SK-N-SH (cell line): ENCODE measurements at regions not wholly inside any gene's neighbourhood (a gene's known extent, or its start where the extent isn't known, plus 50 kb on each side); places are given as distances from the start of the nearest gene placed in this dataset.

Experiments
- CTCF ChIA-PET: fragments of 300-600, 350-600 bp; formaldehyde crosslinking; extraction: SDS; loops from one replicate; lab custom pipeline; 2021; lab: Yijun Ruan, JAX
- POLR2A ChIA-PET: fragments of 350-600 bp; sonication (Branson Sonifier 250); formaldehyde crosslinking; extraction: SDS; loops from one replicate; lab custom pipeline; 2020; ENCODE audit warnings: antibody characterized with exemption, inconsistent platforms; lab: Yijun Ruan, JAX
- DNase-seq: peaks from one replicate; pipeline ENCODE4 v3.0.0; 2012
- H2AFZ ChIP-seq: fragments of 200-600 bp; sonication (generic); 2 replicates; pipeline ENCODE4 v1.8.1; 2016; ENCODE audit warnings: antibody characterized with exemption, mild to moderate bottlenecking, low read depth
- H3F3A ChIP-seq: fragments of 200-600 bp; sonication (generic); replicated peaks from 2 replicates; pipeline ENCODE3; 2016; ENCODE audit warnings: antibody characterized with exemption, mild to moderate bottlenecking; ENCODE audit not compliant: insufficient read depth
- H3K27ac ChIP-seq, 2 experiments: fragments of 200-500 bp in 1 of 2; fragments of 200-600 bp in 1 of 2; sonication (Bioruptor generic) in 1 of 2; sonication (generic), shearing (Covaris generic) in 1 of 2; 2 replicates each; pipeline versions ENCODE4 v1.5.1 to v1.6.1; 2014 to 2016; ENCODE audit warnings: low read depth in 2 of 2, inconsistent platforms in 1 of 2, low read length in 1 of 2, mild to moderate bottlenecking in 1 of 2, mixed read lengths in 1 of 2
- H3K27me3 ChIP-seq: fragments of 200-600 bp; sonication (generic), shearing (Covaris generic); 2 replicates; pipeline ENCODE4 v1.6.1; 2016; ENCODE audit warnings: mixed run types; ENCODE audit not compliant: insufficient read depth
- H3K36me3 ChIP-seq, 2 experiments: fragments of 200-500 bp in 1 of 2; fragments of 200-600 bp in 1 of 2; sonication (Bioruptor generic) in 1 of 2; sonication (generic) in 1 of 2; replicated peaks in 1 of 2; 2 replicates each; pipeline versions ENCODE3 to v1.5.1; 2014 to 2016; ENCODE audit warnings: low read length in 1 of 2, mild to moderate bottlenecking in 1 of 2; ENCODE audit not compliant: insufficient read depth in 2 of 2, control insufficient read depth in 1 of 2
- H3K4me1 ChIP-seq, 2 experiments: fragments of 200-500 bp in 1 of 2; fragments of 200-600 bp in 1 of 2; sonication (Bioruptor generic) in 1 of 2; sonication (generic), shearing (Covaris generic) in 1 of 2; 2 replicates each; pipeline versions ENCODE4 v1.5.1 to v1.6.1; 2014 to 2016; ENCODE audit warnings: low read depth in 1 of 2, low read length in 1 of 2, mixed run types in 1 of 2; ENCODE audit not compliant: insufficient read depth in 2 of 2, control insufficient read depth in 1 of 2
- H3K4me2 ChIP-seq: fragments of 200-600 bp; sonication (generic), shearing (Covaris generic); 2 replicates; pipeline ENCODE4 v1.6.1; 2017; ENCODE audit warnings: mixed run types
- H3K4me3 ChIP-seq, 2 experiments: fragments of 200-500 bp in 1 of 2; fragments of 200-600 bp in 1 of 2; sonication (Bioruptor generic) in 1 of 2; sonication (generic), shearing (Covaris generic) in 1 of 2; 2 replicates each; pipeline versions ENCODE4 v1.5.1 to v1.8.1; 2014 to 2016; ENCODE audit warnings: low read depth in 2 of 2, inconsistent platforms in 1 of 2, low read length in 1 of 2, mild to moderate bottlenecking in 1 of 2, mixed read lengths in 1 of 2, moderate library complexity in 1 of 2
- H3K79me2 ChIP-seq: fragments of 200-600 bp; sonication (generic); 2 replicates; pipeline ENCODE4 v1.8.1; 2017; ENCODE audit warnings: mild to moderate bottlenecking; ENCODE audit not compliant: insufficient read depth
- H3K9ac ChIP-seq: fragments of 200-600 bp; sonication (generic); 2 replicates; pipeline ENCODE4 v1.6.1; 2017; ENCODE audit warnings: mixed run types
- H3K9me2 ChIP-seq: fragments of 200-600 bp; sonication (generic); 2 replicates; pipeline ENCODE4 v1.6.1; 2017; ENCODE audit warnings: mixed run types
- H3K9me3 ChIP-seq: fragments of 200-600 bp; sonication (generic); 2 replicates; pipeline ENCODE4 v1.6.1; 2017; ENCODE audit warnings: mixed run types, mild to moderate bottlenecking, moderate library complexity
- H4K20me1 ChIP-seq: fragments of 200-600 bp; sonication (generic); 2 replicates; pipeline ENCODE4 v1.6.1; 2017; ENCODE audit warnings: mild to moderate bottlenecking, mixed run types; ENCODE audit not compliant: insufficient read depth
- EP300 ChIP-seq, 2 experiments: IDR thresholded peaks; 2 replicates each; pipeline versions ENCODE4 v1.4.0 to v1.6.1; 2012; ENCODE audit warnings: borderline replicate concordance in 1 of 2, low read depth in 1 of 2, low read length in 1 of 2
- EZH2phosphoT487 ChIP-seq: fragments of 200-600 bp; sonication (generic); IDR thresholded peaks from 2 replicates; pipeline ENCODE4 v1.6.1; 2017; ENCODE audit warnings: low read depth, mixed run types, mild to moderate bottlenecking, antibody characterized with exemption, moderate library complexity, borderline replicate concordance
- FOXJ3 ChIP-seq: sonication (generic); formaldehyde crosslinking; IDR thresholded peaks from 2 replicates; pipeline ENCODE4 v1.5.1; 2020; ENCODE audit warnings: mild to moderate bottlenecking, missing genetic modification reagents
- FOXM1 ChIP-seq: IDR thresholded peaks from 2 replicates; pipeline ENCODE4 v1.4.0; 2012; ENCODE audit warnings: low read depth, mild to moderate bottlenecking
- MAX ChIP-seq: IDR thresholded peaks from 2 replicates; pipeline ENCODE4 v1.4.0; 2012; ENCODE audit warnings: low read depth
- MEF2A ChIP-seq: IDR thresholded peaks from 2 replicates; pipeline ENCODE4 v1.4.0; 2012; ENCODE audit warnings: low read depth, borderline replicate concordance
- MXI1 ChIP-seq: IDR thresholded peaks from 2 replicates; pipeline ENCODE4 v1.6.1; 2012; ENCODE audit warnings: mild to moderate bottlenecking, low read depth, low read length, improper control_type of control experiment
- NFIC ChIP-seq: IDR thresholded peaks from 2 replicates; pipeline ENCODE4 v1.4.0; 2012; ENCODE audit warnings: borderline replicate concordance
- NRF1 ChIP-seq: IDR thresholded peaks from 2 replicates; pipeline ENCODE4 v1.6.1; 2012; ENCODE audit warnings: low read depth, mild to moderate bottlenecking, low read length
- POLR2AphosphoS5 ChIP-seq: IDR thresholded peaks from 2 replicates; pipeline ENCODE4 v1.6.1; 2012; ENCODE audit warnings: low read depth, low read length
- RCOR1 ChIP-seq: fragments of 150-350 bp; IDR thresholded peaks from 2 replicates; pipeline ENCODE4 v1.6.1; 2017; ENCODE audit warnings: antibody characterized with exemption, low read length
- SMC3 ChIP-seq: IDR thresholded peaks from 2 replicates; pipeline ENCODE4 v1.6.1; 2012; ENCODE audit warnings: low read depth, low read length, improper control_type of control experiment
- TAF1 ChIP-seq: IDR thresholded peaks from 2 replicates; pipeline ENCODE4 v1.6.1; 2012; ENCODE audit warnings: low read depth, mild to moderate bottlenecking, low read length, moderate library complexity, borderline replicate concordance
- WGBS: methylation state at CpG from one replicate; pipeline ENCODE4 v1.1.6; 2017; ENCODE audit warnings: low lambda C conversion rate; 5-methylcytosine and 5-hydroxymethylcytosine counted together
- TF ChIP-seq, protein P1 (sequence below): IDR thresholded peaks from 2 replicates; pipeline ENCODE4; 2012
- TF ChIP-seq, protein P2 (sequence below): fragments of 150-350 bp; IDR thresholded peaks from 2 replicates; pipeline ENCODE4 v1.6.1; 2016; ENCODE audit warnings: mild to moderate bottlenecking, low read depth, low read length
- TF ChIP-seq, protein P3 (sequence below): fragments of 150-350 bp; IDR thresholded peaks from 2 replicates; pipeline ENCODE4 v1.6.1; 2017; ENCODE audit warnings: antibody characterized with exemption, low read length, low read depth, borderline replicate concordance
- TF ChIP-seq, protein P4 (sequence below): IDR thresholded peaks from 2 replicates; pipeline ENCODE4 v1.4.0; 2012; ENCODE audit warnings: low read depth, borderline replicate concordance

DNA sequence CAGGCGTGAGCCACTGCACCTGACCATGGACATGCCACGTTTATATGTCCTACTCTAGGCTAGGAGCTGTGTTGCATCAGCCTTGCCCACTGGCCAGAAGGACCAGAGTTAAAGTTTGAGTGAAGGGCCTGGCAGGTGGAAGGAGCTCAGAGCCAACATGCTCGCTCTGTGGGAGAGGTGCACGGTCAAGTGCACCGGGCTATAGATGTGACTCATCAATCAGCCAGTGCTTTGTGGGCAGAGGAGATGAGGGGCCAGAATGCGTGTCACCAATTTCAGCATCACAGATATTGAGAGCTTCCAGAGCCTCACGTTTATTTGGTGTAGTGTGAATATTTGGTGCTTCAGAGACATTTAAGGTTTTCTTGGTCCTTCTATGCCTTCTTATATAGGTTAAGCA, 137.3 kb upstream of the KBTBD8 start:
- CTCF ChIA-PET = interaction anchor here (1.3 kb wide), 1 partner anchor 584 kb away, joined by 3 read pairs; no protein-coding TSS in a partner anchor
- Histone ChIP-seq H3K4me2 (no peak overlapping the region), H3K4me1 (no peaks in the 10 kb centered on the region), H3K27me3 (no peaks in the 10 kb centered on the region), H2AFZ (no peak overlapping the region), H3K9me2 (no peaks in the 10 kb centered on the region), H3K9me3 (no peaks in the 10 kb centered on the region), H3K36me3 (no peaks in the 10 kb centered on the region), H3K79me2 (no peaks in the 10 kb centered on the region), H3K4me3 (no peak overlapping the region), H3F3A (no peaks in the 10 kb centered on the region), H3K9ac (no peak overlapping the region), H4K20me1 (no peaks in the 10 kb centered on the region), H3K27ac (no peak overlapping the region)
- 56% methylated on average over 7 of the region's 7 CpGs for WGBS
- DNase-seq = no peak
- POLR2A ChIA-PET = no interaction called here
- TF ChIP-seq FOXJ3 = no peak
- TF ChIP-seq NRF1 = no peak
- TF ChIP-seq TAF1 = no peak
- no peak for TF ChIP-seq FOXM1
- no peak for TF ChIP-seq EP300 (IDR thresholded peaks at IDR 0.05; ENCODE audit: borderline replicate concordance in 1 of 2, low read depth in 1 of 2, low read length in 1 of 2)
- TF ChIP-seq, protein P1, sequence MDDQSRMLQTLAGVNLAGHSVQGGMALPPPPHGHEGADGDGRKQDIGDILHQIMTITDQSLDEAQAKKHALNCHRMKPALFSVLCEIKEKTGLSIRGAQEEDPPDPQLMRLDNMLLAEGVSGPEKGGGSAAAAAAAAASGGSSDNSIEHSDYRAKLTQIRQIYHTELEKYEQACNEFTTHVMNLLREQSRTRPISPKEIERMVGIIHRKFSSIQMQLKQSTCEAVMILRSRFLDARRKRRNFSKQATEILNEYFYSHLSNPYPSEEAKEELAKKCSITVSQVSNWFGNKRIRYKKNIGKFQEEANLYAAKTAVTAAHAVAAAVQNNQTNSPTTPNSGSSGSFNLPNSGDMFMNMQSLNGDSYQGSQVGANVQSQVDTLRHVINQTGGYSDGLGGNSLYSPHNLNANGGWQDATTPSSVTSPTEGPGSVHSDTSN = no peak
- TF ChIP-seq RCOR1 = no peak
- TF ChIP-seq, protein P2, sequence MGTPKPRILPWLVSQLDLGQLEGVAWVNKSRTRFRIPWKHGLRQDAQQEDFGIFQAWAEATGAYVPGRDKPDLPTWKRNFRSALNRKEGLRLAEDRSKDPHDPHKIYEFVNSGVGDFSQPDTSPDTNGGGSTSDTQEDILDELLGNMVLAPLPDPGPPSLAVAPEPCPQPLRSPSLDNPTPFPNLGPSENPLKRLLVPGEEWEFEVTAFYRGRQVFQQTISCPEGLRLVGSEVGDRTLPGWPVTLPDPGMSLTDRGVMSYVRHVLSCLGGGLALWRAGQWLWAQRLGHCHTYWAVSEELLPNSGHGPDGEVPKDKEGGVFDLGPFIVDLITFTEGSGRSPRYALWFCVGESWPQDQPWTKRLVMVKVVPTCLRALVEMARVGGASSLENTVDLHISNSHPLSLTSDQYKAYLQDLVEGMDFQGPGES = no peak
- TF ChIP-seq MAX = no peak
- TF ChIP-seq, protein P3, sequence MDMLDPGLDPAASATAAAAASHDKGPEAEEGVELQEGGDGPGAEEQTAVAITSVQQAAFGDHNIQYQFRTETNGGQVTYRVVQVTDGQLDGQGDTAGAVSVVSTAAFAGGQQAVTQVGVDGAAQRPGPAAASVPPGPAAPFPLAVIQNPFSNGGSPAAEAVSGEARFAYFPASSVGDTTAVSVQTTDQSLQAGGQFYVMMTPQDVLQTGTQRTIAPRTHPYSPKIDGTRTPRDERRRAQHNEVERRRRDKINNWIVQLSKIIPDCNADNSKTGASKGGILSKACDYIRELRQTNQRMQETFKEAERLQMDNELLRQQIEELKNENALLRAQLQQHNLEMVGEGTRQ = no peak
- no peak for TF ChIP-seq MEF2A
- TF ChIP-seq SMC3 = no peak
- TF ChIP-seq POLR2AphosphoS5 = no peak
- TF ChIP-seq MXI1 = no peak
- TF ChIP-seq, protein P4, sequence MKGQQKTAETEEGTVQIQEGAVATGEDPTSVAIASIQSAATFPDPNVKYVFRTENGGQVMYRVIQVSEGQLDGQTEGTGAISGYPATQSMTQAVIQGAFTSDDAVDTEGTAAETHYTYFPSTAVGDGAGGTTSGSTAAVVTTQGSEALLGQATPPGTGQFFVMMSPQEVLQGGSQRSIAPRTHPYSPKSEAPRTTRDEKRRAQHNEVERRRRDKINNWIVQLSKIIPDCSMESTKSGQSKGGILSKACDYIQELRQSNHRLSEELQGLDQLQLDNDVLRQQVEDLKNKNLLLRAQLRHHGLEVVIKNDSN = no peak
- no peak for TF ChIP-seq EZH2phosphoT487
- TF ChIP-seq NFIC = no peak
